H1 (cell line): ENCODE measurements at regions not wholly inside any gene's neighbourhood (a gene's known extent, or its start where the extent isn't known, plus 50 kb on each side); places are given as distances from the start of the nearest gene placed in this dataset.

Experiments
- ATF3 ChIP-seq: IDR thresholded peaks from 2 replicates; pipeline ENCODE4 v1.6.1; 2011; ENCODE audit warnings: low read depth, mild to moderate bottlenecking, low read length; ENCODE audit not compliant: insufficient read depth
- CHD7 ChIP-seq: fragments of 300-600 bp; sonication (generic); IDR thresholded peaks from 2 replicates; pipeline ENCODE4 v1.7.1; 2012; ENCODE audit warnings: low read length, moderate library complexity, mild to moderate bottlenecking, inconsistent platforms; ENCODE audit not compliant: insufficient replicate concordance
- E2F6 ChIP-seq: IDR thresholded peaks from 2 replicates; pipeline ENCODE4 v1.6.1; 2012; ENCODE audit warnings: inconsistent platforms
- SIX5 ChIP-seq: IDR thresholded peaks from 2 replicates; pipeline ENCODE4 v1.6.1; 2011; ENCODE audit warnings: mild to moderate bottlenecking, low read depth, low read length

GRCh38 chr7:104956753-104957450, 57.1 kb upstream of the KMT2E start (continued):
- no peak for TF ChIP-seq CHD7
- no peak for TF ChIP-seq SIX5
- no peak for TF ChIP-seq E2F6
- TF ChIP-seq ATF3 = no peak
